Medulla oblongata (tissue), 1 donor: ENCODE measurements at regions not wholly inside any gene's neighbourhood (a gene's known extent, or its start where the extent isn't known, plus 50 kb on each side); places are given as distances from the start of the nearest gene placed in this dataset.
A peak's percentile ranks its signal among the peaks of the same experiment; 100 is the strongest.
"Not testable (repeated sequence)": the region's sequence is repeated elsewhere in the genome, so short reads cannot be mapped to it uniquely, and the experiment has no call there.

Experiments
- DNase-seq: peaks from one replicate; pipeline ENCODE4 v3.0.0-alpha.2; 2015; ENCODE audit errors: extremely low spot score

- no peak for DNase-seq
Measured at GRCh38 chrX:66912417-66912816, 273.5 kb upstream of the EDA2R start.

GRCh38 chrX:66902081-66902480 lies 263.2 kb upstream of the EDA2R start:
- no peak for DNase-seq

- no peak for DNase-seq
Measured at GRCh38 chrX:66900886-66901285, 262.0 kb upstream of the EDA2R start.

GRCh38 chrX:66892004-66892403 lies 253.1 kb upstream of the EDA2R start:
- no peak for DNase-seq

- DNase-seq, result no peak
Measured at GRCh38 chrX:66889418-66889817, 250.5 kb upstream of the EDA2R start.

- no peak for DNase-seq
Measured at GRCh38 chrX:66882101-66882500, 243.2 kb upstream of the EDA2R start.

GRCh38 chrX:66876776-66877175 lies 237.9 kb upstream of the EDA2R start:
- DNase-seq, result no peak

- no peak for DNase-seq
Measured at GRCh38 chrX:66872771-66873170, 233.9 kb upstream of the EDA2R start.

- DNase-seq, result no peak
Measured at GRCh38 chrX:66863721-66864120, 224.8 kb upstream of the EDA2R start.

- no peak for DNase-seq
Measured at GRCh38 chrX:66833426-66833825, 194.5 kb upstream of the EDA2R start.

GRCh38 chrX:66815227-66815626 lies 176.3 kb upstream of the EDA2R start:
- no peak for DNase-seq

GRCh38 chrX:66794514-66794913 lies 155.6 kb upstream of the EDA2R start:
- not testable (repeated sequence) for DNase-seq

- DNase-seq, result no peak
Measured at GRCh38 chrX:66766318-66766717, 127.4 kb upstream of the EDA2R start.

- no peak for DNase-seq
Measured at GRCh38 chrX:66760651-66761050, 121.8 kb upstream of the EDA2R start.

- no peak for DNase-seq
Measured at GRCh38 chrX:66756717-66757116, 117.8 kb upstream of the EDA2R start.

- no peak for DNase-seq
Measured at GRCh38 chrX:66751136-66751782, 112.4 kb upstream of the EDA2R start.

GRCh38 chrX:66744519-66744918 lies 105.6 kb upstream of the EDA2R start:
- DNase-seq, result not testable (repeated sequence)

- DNase-seq, result peak; percentile 58
Measured at GRCh38 chrX:66731398-66731797, 92.5 kb upstream of the EDA2R start.

GRCh38 chrX:66728818-66729271 lies 90.0 kb upstream of the EDA2R start:
- DNase-seq, result peak; percentile 75

GRCh38 chrX:66717926-66718325 lies 79.0 kb upstream of the EDA2R start:
- no peak for DNase-seq

- no peak for DNase-seq
Measured at GRCh38 chrX:66698273-66699204, 59.7 kb upstream of the EDA2R start.

GRCh38 chrX:66692512-66692911 lies 53.6 kb upstream of the EDA2R start:
- not testable (repeated sequence) for DNase-seq
